ENCODE measurements at regions not wholly inside any gene's neighbourhood (a gene's known extent, or its start where the extent isn't known, plus 50 kb on each side); places are given as distances from the start of the nearest gene placed in this dataset.

- TF ChIP-seq YY1 (IDR thresholded peaks at IDR 0.05; ENCODE audit: low read depth, low read length) (no peak), BCL11A (IDR thresholded peaks at IDR 0.05; ENCODE audit: low read depth in 2 of 2, low read length in 2 of 2) (no peak)
These were observed 216.6 kb downstream of the SEMA6A start for GRCh38 chr5:116358015-116358523.

All from H1 (cell line).